Activated CD4-positive, alpha-beta T cell treated with anti-CD3 and anti-CD28 coated beads, Interleukin-2, amount 50 U/mL, for 48 hours (primary cell): ENCODE measurements at regions not wholly inside any gene's neighbourhood (a gene's known extent, or its start where the extent isn't known, plus 50 kb on each side); places are given as distances from the start of the nearest gene placed in this dataset.

Source experiments
- DNase-seq, 2 experiments: peaks; one replicate each; pipeline ENCODE4 v3.0.0-alpha.2; 2020

- no peak for DNase-seq
Observed at GRCh38 chr3:96734273-96735009, 80.0 kb upstream of the EPHA6 start.

GRCh38 chr3:96748139-96748538 is 66.3 kb upstream of the EPHA6 start:
- no peak for DNase-seq

- DNase-seq, result no peak
Observed at GRCh38 chr3:96750094-96750767, 64.2 kb upstream of the EPHA6 start.

- no peak for DNase-seq
Observed at GRCh38 chr3:96753124-96753523, 61.3 kb upstream of the EPHA6 start.

- no peak for DNase-seq
Observed at GRCh38 chr3:96754128-96754527, 60.3 kb upstream of the EPHA6 start.

- DNase-seq, result no peak
Observed at GRCh38 chr3:96755519-96755918, 58.9 kb upstream of the EPHA6 start.

- no peak for DNase-seq
Observed at GRCh38 chr3:96756516-96756915, 57.9 kb upstream of the EPHA6 start.

GRCh38 chr3:96760956-96761355 is 53.4 kb upstream of the EPHA6 start:
- DNase-seq, result no peak
